Panc1 (cell line): ENCODE measurements at regions not wholly inside any gene's neighbourhood (a gene's known extent, or its start where the extent isn't known, plus 50 kb on each side); places are given as distances from the start of the nearest gene placed in this dataset.

Experiments
- ATAC-seq: fragments of 200-7000 bp; cut with Tn5 transposase; 2 replicates; pipeline ENCODE4 v1.9.1; 2020; ENCODE audit warnings: mild to moderate bottlenecking, moderate library complexity
- BruUV-seq: library from RNA; stranded (reverse); fragments of 400-500 nt; replicated peaks from 2 replicates; lab custom pipeline; 2021; lab: Mats Ljungman, UMichigan
- CTCF ChIA-PET: fragments of 300-600 bp; sonication (Branson Sonifier 250); formaldehyde crosslinking; loops from one replicate; lab custom pipeline; 2022; ENCODE audit warnings: antibody characterized with exemption; lab: Charles Lee
- POLR2A ChIA-PET: fragments of 300-600 bp; sonication (Branson Sonifier 250); formaldehyde crosslinking; loops from one replicate; lab custom pipeline; 2022; ENCODE audit warnings: antibody characterized with exemption; lab: Charles Lee
- DNase-seq: peaks from one replicate; pipeline ENCODE4 v3.0.0-alpha.2; 2010; ENCODE audit warnings: low read depth, low spot score
- H3K27ac ChIP-seq: 2 replicates; pipeline ENCODE4 v1.5.1; 2011; ENCODE audit warnings: mild to moderate bottlenecking, low read length, inconsistent platforms
- H3K27me3 ChIP-seq: fragments of 200-500 bp; sonication (Bioruptor generic); 2 replicates; pipeline ENCODE4 v1.6.0; 2014; ENCODE audit warnings: low read length, inconsistent platforms; ENCODE audit not compliant: control insufficient read depth, insufficient read depth
- H3K36me3 ChIP-seq: fragments of 200-500 bp; sonication (Bioruptor generic); 2 replicates; pipeline ENCODE4 v1.5.1; 2014; ENCODE audit warnings: inconsistent platforms, mild to moderate bottlenecking, low read length, moderate library complexity; ENCODE audit not compliant: control insufficient read depth, insufficient read depth
- H3K4me1 ChIP-seq: 2 replicates; pipeline ENCODE4 v1.5.1; 2011; ENCODE audit warnings: inconsistent platforms, mild to moderate bottlenecking, low read length, moderate library complexity; ENCODE audit not compliant: control insufficient read depth, insufficient read depth
- H3K4me3 ChIP-seq, 2 experiments: 2 replicates each; pipeline ENCODE4 v1.5.1; 2011 to 2012; ENCODE audit warnings: low read depth in 2 of 2, low read length in 2 of 2, mild to moderate bottlenecking in 2 of 2, inconsistent platforms in 1 of 2, moderate library complexity in 1 of 2
- H3K9me3 ChIP-seq: fragments of 200-500 bp; sonication (Bioruptor generic); 2 replicates; pipeline ENCODE4 v1.5.1; 2014; ENCODE audit warnings: low read depth, mild to moderate bottlenecking, inconsistent platforms, low read length, moderate library complexity; ENCODE audit not compliant: control insufficient read depth, insufficient read depth
- POLR2AphosphoS5 ChIP-seq: IDR thresholded peaks from 2 replicates; pipeline ENCODE4 v1.6.1; 2012; ENCODE audit warnings: mild to moderate bottlenecking, low read depth, low read length, moderate library complexity
- SIN3A ChIP-seq: IDR thresholded peaks from 2 replicates; pipeline ENCODE4 v1.6.1; 2012; ENCODE audit warnings: low read depth, mild to moderate bottlenecking, low read length, moderate library complexity, borderline replicate concordance; ENCODE audit not compliant: insufficient read depth
- TCF7L2 ChIP-seq: IDR thresholded peaks from 2 replicates; pipeline ENCODE4 v1.6.1; 2011; ENCODE audit warnings: mild to moderate bottlenecking, low read depth, low read length, inconsistent platforms
- in situ Hi-C: cut with HindIII; loops from 2 replicates; pipeline ENCODE4 v1.10.0; 2016; ENCODE audit warnings: low sequenced_read_pairs, low pct_unique_long_range_greater_than_20kb
- intact Hi-C: fragments of 100-400 bp; cut with micrococcal nuclease; formaldehyde crosslinking; loops from one replicate; pipeline ENCODE4 v1.10.0; 2022; ENCODE audit not compliant: unreplicated experiment
- TF ChIP-seq, protein P1 (sequence below): fragments of 450-650 bp; IDR thresholded peaks from 2 replicates; pipeline ENCODE4 v1.5.1; 2017; ENCODE audit warnings: mild to moderate bottlenecking
- TF ChIP-seq, protein P2 (sequence below), 2 experiments: IDR thresholded peaks; 2 replicates each; pipeline ENCODE4 v1.6.1; 2011 to 2012; ENCODE audit warnings: low read depth in 2 of 2, control low read depth in 1 of 2, low read length in 1 of 2, mild to moderate bottlenecking in 1 of 2, moderate library complexity in 1 of 2; ENCODE audit not compliant: insufficient read depth in 1 of 2

DNA sequence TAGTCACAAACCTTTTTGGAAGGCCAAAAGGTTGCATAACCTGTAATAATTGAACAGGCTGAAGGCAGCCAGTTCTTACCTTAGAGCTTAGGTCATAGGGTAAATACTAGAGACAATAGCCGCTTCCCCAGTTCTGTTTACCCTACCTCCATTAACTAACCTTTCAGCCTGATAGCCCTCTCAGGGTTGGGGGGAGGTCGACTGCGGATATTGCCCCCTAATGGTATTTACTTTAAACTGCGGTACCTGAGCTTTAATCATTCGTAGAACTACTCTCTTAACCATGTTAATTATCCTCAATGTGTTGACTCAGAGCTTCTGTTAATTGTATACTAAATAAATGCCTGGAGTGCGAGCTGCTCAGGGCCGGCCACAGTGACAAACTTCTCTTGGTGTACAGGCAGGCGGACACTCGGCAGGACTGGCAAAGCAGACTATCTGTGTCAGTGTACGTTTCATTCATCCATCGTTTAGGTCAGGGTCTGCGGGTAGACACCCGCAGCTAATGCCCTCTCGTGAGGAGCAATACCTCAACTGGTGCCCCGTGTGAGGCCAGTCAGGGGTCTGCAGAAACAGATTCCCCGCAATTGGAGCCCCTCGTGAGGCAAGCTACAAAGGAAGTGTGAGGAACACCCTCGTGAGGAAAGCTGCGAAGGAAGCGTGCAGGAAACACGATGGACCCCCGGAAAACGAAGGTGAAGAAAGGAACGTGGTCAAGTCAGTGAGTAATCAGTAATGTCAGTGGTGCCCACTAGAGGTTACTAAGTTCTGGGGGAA lies 115.3 kb upstream of the SCN7A start:
- intact Hi-C loops (no loop called here), in situ Hi-C loops (no loop called here)
- no peaks in the 10 kb centered on the region for H3K36me3 ChIP-seq
- POLR2A ChIA-PET, result no interaction called here
- no peaks in the 10 kb centered on the region for H3K27me3 ChIP-seq
- DNase-seq (no peak), ATAC-seq (no peak)
- no peak overlapping the region for H3K27ac ChIP-seq
- CTCF ChIA-PET, result no interaction called here
- BruUV-seq, result no TSS peak
- TF ChIP-seq, protein P1, sequence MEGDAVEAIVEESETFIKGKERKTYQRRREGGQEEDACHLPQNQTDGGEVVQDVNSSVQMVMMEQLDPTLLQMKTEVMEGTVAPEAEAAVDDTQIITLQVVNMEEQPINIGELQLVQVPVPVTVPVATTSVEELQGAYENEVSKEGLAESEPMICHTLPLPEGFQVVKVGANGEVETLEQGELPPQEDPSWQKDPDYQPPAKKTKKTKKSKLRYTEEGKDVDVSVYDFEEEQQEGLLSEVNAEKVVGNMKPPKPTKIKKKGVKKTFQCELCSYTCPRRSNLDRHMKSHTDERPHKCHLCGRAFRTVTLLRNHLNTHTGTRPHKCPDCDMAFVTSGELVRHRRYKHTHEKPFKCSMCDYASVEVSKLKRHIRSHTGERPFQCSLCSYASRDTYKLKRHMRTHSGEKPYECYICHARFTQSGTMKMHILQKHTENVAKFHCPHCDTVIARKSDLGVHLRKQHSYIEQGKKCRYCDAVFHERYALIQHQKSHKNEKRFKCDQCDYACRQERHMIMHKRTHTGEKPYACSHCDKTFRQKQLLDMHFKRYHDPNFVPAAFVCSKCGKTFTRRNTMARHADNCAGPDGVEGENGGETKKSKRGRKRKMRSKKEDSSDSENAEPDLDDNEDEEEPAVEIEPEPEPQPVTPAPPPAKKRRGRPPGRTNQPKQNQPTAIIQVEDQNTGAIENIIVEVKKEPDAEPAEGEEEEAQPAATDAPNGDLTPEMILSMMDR, result peak; percentile 12; the same call in 1 of the 2 replicates
- TF ChIP-seq POLR2AphosphoS5, result no peak
- H3K4me1 ChIP-seq, result no peaks in the 10 kb centered on the region
- H3K4me3 ChIP-seq, result no peak overlapping the region
- no peaks in the 10 kb centered on the region for H3K9me3 ChIP-seq

DNA sequence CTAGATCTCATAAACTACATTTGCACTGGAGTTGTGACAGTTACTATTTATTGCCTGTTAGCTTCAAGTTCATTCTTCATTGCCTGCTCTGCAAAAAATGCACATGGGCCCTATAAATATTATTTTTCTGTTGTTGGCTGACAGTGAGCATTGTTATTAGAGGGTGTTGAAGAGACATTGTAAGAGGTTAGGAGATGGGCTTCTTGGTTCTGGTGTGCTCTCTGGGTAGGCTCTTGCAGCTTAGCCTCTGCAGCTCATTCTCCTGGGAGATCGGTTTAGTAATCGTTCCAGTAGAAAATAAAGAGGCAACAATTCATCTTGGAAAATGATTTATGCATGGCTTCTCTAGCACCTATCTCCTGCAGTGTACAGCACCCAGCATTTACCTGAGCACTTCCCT lies 113.8 kb upstream of the SCN7A start:
- no TSS peak for BruUV-seq
- TF ChIP-seq SIN3A (no peak), TCF7L2 (no peak), POLR2AphosphoS5 (no peak)
- TF ChIP-seq, protein P1, result no peak
- TF ChIP-seq, protein P2, sequence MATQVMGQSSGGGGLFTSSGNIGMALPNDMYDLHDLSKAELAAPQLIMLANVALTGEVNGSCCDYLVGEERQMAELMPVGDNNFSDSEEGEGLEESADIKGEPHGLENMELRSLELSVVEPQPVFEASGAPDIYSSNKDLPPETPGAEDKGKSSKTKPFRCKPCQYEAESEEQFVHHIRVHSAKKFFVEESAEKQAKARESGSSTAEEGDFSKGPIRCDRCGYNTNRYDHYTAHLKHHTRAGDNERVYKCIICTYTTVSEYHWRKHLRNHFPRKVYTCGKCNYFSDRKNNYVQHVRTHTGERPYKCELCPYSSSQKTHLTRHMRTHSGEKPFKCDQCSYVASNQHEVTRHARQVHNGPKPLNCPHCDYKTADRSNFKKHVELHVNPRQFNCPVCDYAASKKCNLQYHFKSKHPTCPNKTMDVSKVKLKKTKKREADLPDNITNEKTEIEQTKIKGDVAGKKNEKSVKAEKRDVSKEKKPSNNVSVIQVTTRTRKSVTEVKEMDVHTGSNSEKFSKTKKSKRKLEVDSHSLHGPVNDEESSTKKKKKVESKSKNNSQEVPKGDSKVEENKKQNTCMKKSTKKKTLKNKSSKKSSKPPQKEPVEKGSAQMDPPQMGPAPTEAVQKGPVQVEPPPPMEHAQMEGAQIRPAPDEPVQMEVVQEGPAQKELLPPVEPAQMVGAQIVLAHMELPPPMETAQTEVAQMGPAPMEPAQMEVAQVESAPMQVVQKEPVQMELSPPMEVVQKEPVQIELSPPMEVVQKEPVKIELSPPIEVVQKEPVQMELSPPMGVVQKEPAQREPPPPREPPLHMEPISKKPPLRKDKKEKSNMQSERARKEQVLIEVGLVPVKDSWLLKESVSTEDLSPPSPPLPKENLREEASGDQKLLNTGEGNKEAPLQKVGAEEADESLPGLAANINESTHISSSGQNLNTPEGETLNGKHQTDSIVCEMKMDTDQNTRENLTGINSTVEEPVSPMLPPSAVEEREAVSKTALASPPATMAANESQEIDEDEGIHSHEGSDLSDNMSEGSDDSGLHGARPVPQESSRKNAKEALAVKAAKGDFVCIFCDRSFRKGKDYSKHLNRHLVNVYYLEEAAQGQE (IDR thresholded peaks at IDR 0.05; ENCODE audit: insufficient read depth in 1 of 2, low read depth in 2 of 2, low read length in 1 of 2), result no peak
- POLR2A ChIA-PET, result no interaction called here
- no peaks in the 10 kb centered on the region for H3K9me3 ChIP-seq
- no peaks in the 10 kb centered on the region for H3K27me3 ChIP-seq
- CTCF ChIA-PET, result interaction anchor here (0.6 kb wide), 1 partner anchor 1002 kb away, joined by 10 read pairs; no protein-coding TSS in a partner anchor
- no peak overlapping the region for H3K4me3 ChIP-seq
- in situ Hi-C loops, result no loop called here
- no peaks in the 10 kb centered on the region for H3K4me1 ChIP-seq
- DNase-seq (no peak), ATAC-seq (no peak)
- no peaks in the 10 kb centered on the region for H3K36me3 ChIP-seq
- no peak overlapping the region for H3K27ac ChIP-seq
- intact Hi-C loops, result no loop called here
